Activated CD4-positive, CD25-positive, alpha-beta regulatory T cell treated with anti-CD3 and anti-CD28 coated beads, Interleukin-2, amount 50 U/mL, for 24 hours (primary cell): ENCODE measurements at regions not wholly inside any gene's neighbourhood (a gene's known extent, or its start where the extent isn't known, plus 50 kb on each side); places are given as distances from the start of the nearest gene placed in this dataset.

ENCODE experiments used
- ATAC-seq, 2 donors: fragments of 150-1000 bp; cut with Tn5 transposase; one replicate each; pipeline ENCODE4 v1.10.0; 2021; ENCODE audit warnings: mild to moderate bottlenecking in 1 of 2, moderate library complexity in 1 of 2

GRCh38 chr12:77777274-77777673 is 53.4 kb upstream of the NAV3 start:
- no peak for ATAC-seq

GRCh38 chr12:77774761-77775160 is 55.9 kb upstream of the NAV3 start:
- no peak for ATAC-seq

GRCh38 chr12:77772676-77773298 is 57.9 kb upstream of the NAV3 start:
- ATAC-seq = no peak

- ATAC-seq = no peak
Measured at GRCh38 chr12:77768558-77768957, 62.1 kb upstream of the NAV3 start.

- no peak for ATAC-seq
Measured at GRCh38 chr12:77767756-77768343, 62.8 kb upstream of the NAV3 start.

DNA sequence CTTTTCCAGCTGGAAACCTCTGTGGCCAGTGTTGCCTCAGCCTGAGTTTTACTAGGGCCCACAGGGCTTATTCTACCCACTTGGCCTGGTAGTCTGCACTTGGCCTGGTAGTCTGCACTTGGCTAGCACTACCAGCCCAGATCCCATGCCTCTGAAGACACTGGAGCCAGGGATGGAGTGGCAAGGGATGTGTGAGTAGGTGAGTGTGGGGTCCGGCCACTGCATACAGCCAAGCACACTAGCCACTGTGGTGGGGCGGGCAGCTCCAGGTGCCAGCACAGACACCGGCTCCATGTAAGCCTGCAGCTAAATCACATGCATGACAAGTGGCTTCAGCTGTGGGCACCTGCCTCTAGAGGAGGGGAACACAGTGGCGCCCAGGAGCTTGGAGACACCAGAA is 63.4 kb upstream of the NAV3 start:
- no peak for ATAC-seq

GRCh38 chr12:77766224-77766623 is 64.5 kb upstream of the NAV3 start:
- ATAC-seq = no peak

- ATAC-seq = no peak
Measured at GRCh38 chr12:77761286-77761685, 69.4 kb upstream of the NAV3 start.

DNA sequence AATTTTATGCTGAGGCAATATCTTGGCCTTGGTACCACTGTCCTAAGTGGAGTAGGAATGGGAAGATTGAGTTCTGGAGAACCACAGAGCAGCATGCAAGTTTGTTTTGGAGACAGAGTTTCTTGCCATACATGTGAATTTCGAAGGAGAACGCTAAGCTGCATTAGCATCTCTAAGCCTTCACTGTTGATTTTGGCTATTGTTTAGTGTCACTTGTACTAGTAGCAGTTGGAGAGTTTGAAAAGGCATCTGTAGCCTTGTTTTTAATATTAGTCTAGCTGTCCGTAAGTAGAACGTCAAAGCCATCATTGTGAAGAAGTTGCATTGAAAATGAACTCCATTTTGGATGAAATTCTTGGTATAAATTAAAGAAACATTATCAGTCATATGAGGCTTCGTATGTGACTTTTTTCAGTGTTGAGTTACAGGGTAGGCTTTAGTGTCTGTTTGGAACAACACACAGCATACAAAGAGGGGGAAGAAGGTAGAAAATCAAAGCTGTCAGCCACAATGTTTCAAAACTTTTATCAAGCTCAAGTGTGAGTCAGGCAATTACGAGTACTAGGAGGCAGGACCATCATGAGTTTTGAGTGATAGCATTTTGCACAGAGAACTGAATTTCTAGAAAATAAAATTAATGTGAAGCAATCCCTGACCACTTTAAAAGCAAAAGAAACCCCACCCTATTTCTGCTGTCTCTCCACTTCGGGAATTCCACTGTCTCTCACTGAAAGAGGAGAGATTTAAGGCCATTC is 70.2 kb upstream of the NAV3 start:
- no peak for ATAC-seq

DNA sequence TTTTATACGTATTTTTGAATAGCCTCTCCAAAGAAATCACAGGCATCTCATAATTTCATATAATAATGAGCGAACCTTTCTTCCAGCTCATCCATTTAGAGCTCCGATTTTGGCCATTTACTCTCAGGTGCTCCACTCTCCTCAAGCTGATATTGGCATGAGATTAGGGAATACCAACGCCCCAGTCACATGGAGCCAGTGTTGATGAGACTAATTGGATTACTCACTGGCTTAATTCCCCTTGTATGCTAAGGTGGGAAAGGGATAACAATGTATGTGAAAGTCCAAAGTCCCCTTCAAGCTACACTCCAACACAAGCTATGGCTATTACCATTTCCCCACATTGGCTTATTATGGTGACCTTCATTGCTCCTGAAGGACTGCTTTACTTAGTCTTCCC is 76.6 kb upstream of the NAV3 start:
- ATAC-seq = no peak

DNA sequence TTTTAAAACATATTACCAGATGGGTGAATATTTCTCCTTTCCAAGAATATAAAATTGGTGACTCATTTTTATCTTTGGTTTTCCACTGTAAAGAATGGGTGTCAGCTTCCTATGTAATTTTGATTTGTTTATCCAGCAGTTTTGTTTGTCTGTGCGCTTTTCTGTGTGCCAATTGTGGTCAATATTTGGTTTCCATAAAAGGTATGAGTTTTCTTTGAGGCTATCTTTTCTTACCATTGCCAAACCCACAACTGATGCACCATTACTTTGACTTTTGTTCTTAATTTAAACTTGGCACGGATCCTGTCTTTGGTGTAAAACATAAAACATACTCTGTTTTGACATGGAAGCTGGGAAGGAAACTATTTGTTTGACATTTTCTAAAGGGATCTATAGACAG is 78.8 kb upstream of the NAV3 start:
- no peak for ATAC-seq

DNA sequence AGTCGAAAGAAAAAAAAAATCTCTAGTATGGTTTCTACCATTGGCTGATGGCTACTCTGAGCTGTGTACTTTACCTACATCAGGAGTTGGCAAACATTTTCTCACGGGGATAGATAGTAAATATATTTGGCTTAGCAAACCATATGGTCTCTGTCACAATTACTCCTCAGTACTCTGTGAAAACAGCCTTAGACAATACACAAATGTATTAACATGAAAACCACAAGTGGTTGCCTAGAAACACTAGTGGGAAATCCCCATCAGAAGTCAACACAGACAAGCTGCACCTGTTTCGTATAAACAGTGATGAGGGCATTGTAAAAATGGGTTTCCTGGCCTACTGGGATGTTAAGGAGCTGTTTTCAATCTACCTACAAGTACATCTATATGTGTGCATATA is 84.6 kb upstream of the NAV3 start:
- peak; percentile 55 to 73 for ATAC-seq

DNA sequence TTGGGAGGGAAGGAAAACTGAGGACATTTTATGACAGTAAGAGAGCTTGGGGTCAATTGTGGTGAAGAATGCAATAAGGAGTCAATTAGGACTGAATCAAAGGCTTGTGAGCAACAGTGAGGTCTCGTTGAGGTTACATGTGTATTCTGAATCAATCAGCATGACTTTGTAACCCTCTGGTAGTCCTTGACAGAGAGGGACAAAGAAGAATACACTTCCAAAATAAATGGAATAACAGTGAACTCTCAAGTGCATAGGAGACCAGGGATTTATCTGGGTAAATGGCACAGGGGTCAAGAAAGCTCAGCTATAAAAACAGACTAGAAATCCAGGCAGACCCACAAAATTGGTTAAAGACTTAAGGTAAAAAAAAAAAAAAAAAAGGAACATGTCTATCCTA is 85.1 kb upstream of the NAV3 start:
- ATAC-seq = no peak

DNA sequence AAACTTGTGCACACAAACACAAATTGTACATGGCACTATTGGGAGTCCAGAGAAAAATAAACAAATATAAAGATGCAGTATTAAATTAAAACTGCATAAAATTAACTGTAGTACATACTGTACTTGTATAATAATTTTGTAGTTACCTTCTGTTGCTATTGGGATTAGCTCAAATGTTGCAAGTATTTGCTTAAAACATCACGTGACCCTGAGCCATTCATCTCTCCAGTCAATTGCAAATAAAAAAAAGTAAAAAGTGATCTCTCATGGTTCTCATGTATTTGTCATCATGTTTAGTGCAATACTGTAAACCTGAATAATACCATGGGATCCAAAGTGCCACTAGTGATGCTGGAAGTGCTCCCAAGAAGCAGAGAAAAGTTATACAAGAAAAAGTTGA is 88.1 kb upstream of the NAV3 start:
- ATAC-seq = no peak

- no peak for ATAC-seq
Measured at GRCh38 chr12:77741974-77742517, 88.6 kb upstream of the NAV3 start.

GRCh38 chr12:77736219-77736965 is 94.3 kb upstream of the NAV3 start:
- no peak for ATAC-seq

DNA sequence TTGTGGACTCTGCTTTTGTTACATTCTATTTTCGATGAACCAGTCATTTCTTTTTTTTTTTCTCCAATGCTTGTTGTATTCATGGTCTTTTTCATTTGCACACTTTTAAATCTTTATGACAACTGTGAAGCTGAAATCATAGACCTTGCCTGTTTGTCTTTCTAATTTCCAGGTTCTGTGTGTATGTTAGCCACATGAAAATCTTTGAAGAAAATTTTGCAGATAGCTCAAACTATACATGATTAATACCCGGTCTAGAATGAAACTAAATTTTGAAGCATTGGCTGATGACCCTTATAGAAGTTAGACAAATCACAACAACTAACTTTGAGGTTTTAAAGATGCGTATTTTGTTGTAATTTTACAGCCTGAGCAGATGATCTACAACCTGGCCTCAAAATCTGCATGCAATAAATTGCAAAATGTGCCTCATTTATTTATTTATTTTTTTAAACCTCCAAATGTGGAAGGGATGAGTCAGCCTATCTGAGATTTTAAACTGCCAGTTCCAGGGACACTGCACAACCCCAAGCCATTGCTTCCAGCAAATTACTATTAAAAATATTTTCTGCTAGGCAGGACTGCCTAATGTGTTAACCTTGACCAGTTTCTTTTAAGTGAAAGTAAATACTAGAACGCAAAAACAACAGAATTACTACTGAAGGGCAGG is 96.3 kb upstream of the NAV3 start:
- no peak for ATAC-seq

GRCh38 chr12:77728018-77728417 is 102.7 kb upstream of the NAV3 start:
- no peak for ATAC-seq

DNA sequence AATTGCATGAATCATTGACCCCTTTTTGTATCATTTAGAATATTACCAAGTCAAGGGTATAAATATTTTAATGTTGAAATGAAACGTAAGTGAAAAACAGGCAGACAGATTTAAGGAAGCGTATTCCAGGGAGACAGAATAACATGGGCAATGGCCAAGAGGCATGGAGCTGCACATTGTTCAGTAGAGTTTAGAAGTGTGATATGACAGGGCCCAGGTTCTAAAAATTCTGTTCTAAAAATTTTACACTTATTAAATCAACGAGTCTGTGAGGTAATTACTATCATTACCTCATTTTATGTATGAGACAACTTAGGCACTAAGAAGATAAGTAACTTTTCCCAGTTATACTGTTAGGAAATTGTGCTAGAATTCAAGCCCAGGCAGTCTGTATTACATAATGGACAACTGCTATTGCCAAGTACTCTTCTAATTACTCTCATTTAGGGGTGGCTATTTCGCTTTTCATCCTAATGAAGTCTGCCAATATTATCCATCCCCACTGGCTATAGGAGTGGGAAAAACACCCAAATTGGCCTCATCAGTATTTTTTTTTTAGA is 103.2 kb upstream of the NAV3 start:
- ATAC-seq = no peak

- no peak for ATAC-seq
Measured at GRCh38 chr12:77725611-77726010, 105.1 kb upstream of the NAV3 start.

- ATAC-seq = no peak
Measured at GRCh38 chr12:77724367-77724957, 106.2 kb upstream of the NAV3 start.

- ATAC-seq = no peak
Measured at GRCh38 chr12:77723308-77723707, 107.4 kb upstream of the NAV3 start.
